Stimulated activated CD4-positive, alpha-beta T cell treated with anti-CD3 and anti-CD28 coated beads, Interleukin-15, amount 100 ng/mL, for 24 hours (primary cell): ENCODE measurements at regions not wholly inside any gene's neighbourhood (a gene's known extent, or its start where the extent isn't known, plus 50 kb on each side); places are given as distances from the start of the nearest gene placed in this dataset.
"Not testable (repeated sequence)": the region's sequence is repeated elsewhere in the genome, so short reads cannot be mapped to it uniquely, and the experiment has no call there.

Experiments
- DNase-seq: peaks from one replicate; pipeline ENCODE4 v3.0.0-alpha.2; 2020

- DNase-seq: no peak
Observed at GRCh38 chr1:65527707-65528503, 107.4 kb downstream of the LEPR start.

- DNase-seq: no peak
Observed at GRCh38 chr1:65531972-65532570, 111.6 kb downstream of the LEPR start.

- DNase-seq: no peak
Observed at GRCh38 chr1:65535981-65536380, 115.5 kb downstream of the LEPR start.

GRCh38 chr1:65538086-65538485 is 117.6 kb downstream of the LEPR start:
- DNase-seq: no peak

- no peak for DNase-seq
Observed at GRCh38 chr1:65538664-65539063, 118.2 kb downstream of the LEPR start.

- no peak for DNase-seq
Observed at GRCh38 chr1:65539266-65540131, 119.0 kb downstream of the LEPR start.

GRCh38 chr1:65541161-65541560 is 120.7 kb downstream of the LEPR start:
- no peak for DNase-seq

- DNase-seq: no peak
Observed at GRCh38 chr1:65541865-65542264, 121.4 kb downstream of the LEPR start.

- DNase-seq: not testable (repeated sequence)
Observed at GRCh38 chr1:65542592-65542991, 122.1 kb downstream of the LEPR start.

- not testable (repeated sequence) for DNase-seq
Observed at GRCh38 chr1:65550306-65551010, 130.0 kb downstream of the LEPR start.

- not testable (repeated sequence) for DNase-seq
Observed at GRCh38 chr1:65552484-65552883, 132.0 kb downstream of the LEPR start.

- DNase-seq: not testable (repeated sequence)
Observed at GRCh38 chr1:65554086-65554764, 133.8 kb downstream of the LEPR start.

GRCh38 chr1:65554829-65555228 is 134.4 kb downstream of the LEPR start:
- no peak for DNase-seq

GRCh38 chr1:65558215-65558614 is 137.7 kb downstream of the LEPR start:
- no peak for DNase-seq

- DNase-seq: no peak
Observed at GRCh38 chr1:65564493-65564892, 144.0 kb downstream of the LEPR start.

- no peak for DNase-seq
Observed at GRCh38 chr1:65568285-65568684, 147.8 kb downstream of the LEPR start.

- no peak for DNase-seq
Observed at GRCh38 chr1:65572701-65573421, 152.4 kb downstream of the LEPR start.

- DNase-seq: no peak
Observed at GRCh38 chr1:65577278-65577677, 156.8 kb downstream of the LEPR start.

GRCh38 chr1:65577982-65578381 is 157.5 kb downstream of the LEPR start:
- not testable (repeated sequence) for DNase-seq

GRCh38 chr1:65581119-65581518 is 160.7 kb downstream of the LEPR start:
- no peak for DNase-seq

- no peak for DNase-seq
Observed at GRCh38 chr1:65584399-65584798, 163.9 kb downstream of the LEPR start.

- DNase-seq: no peak
Observed at GRCh38 chr1:65590279-65590678, 169.8 kb downstream of the LEPR start.
